ENCODE measurements at regions not wholly inside any gene's neighbourhood (a gene's known extent, or its start where the extent isn't known, plus 50 kb on each side); places are given as distances from the start of the nearest gene placed in this dataset. TPM values are rescaled to one million over a fixed set of nuclear protein-coding genes. Genes with fewer than 3 reads are reported as not detected.

- Histone ChIP-seq H3K27ac (no peak overlapping the region), H2AFZ (no peak overlapping the region), H3K4me1 (ENCODE audit: insufficient read depth) (no peaks in the 10 kb centered on the region), H3K36me3 (replicated peaks; ENCODE audit: insufficient read depth, low read depth) (no peaks in the 10 kb centered on the region), H3K9me2 (replicated peaks; ENCODE audit: insufficient read depth) (no peaks in the 10 kb centered on the region), H3K4me2 (no peak overlapping the region), H4K20me1 (ENCODE audit: insufficient read depth, poor library complexity, severe bottlenecking) (no peaks in the 10 kb centered on the region), H3K27me3 (no peaks in the 10 kb centered on the region), H3K79me2 (no peaks in the 10 kb centered on the region), H3K4me3 (no peak overlapping the region), H3K9me3 (ENCODE audit: low read depth) (no peaks in the 10 kb centered on the region)
- TF ChIP-seq EZH2 (IDR thresholded peaks at IDR 0.05; ENCODE audit: borderline replicate concordance), result no peak
- TF ChIP-seq CTCF (IDR thresholded peaks at IDR 0.05; ENCODE audit: poor library complexity), result peak; percentile 22
- WGBS (ENCODE audit: low lambda C conversion rate, missing lambda C conversion rate), result 82% methylated on average over 9 of the region's 9 CpGs
- peak; percentile 21 for DNase-seq (ENCODE audit: low spot score)
Measured at GRCh38 chr11:59263225-59263894, 50.6 kb upstream of the MPEG1 start.

Small RNA genes in the stretch of these regions (small RNA-seq; reads per million reads assigned to genes)
- not detected for gene RN7SL435P
